K562 (cell line): ENCODE measurements at regions not wholly inside any gene's neighbourhood (a gene's known extent, or its start where the extent isn't known, plus 50 kb on each side); places are given as distances from the start of the nearest gene placed in this dataset.
A peak's percentile ranks its signal among the peaks of the same experiment; 100 is the strongest.

Source experiments
- MCM5 ChIP-seq: fragments of 450-650 bp; IDR thresholded peaks from 2 replicates; pipeline ENCODE4 v1.6.1; 2016; ENCODE audit warnings: low read depth
- PYGO2 ChIP-seq: fragments of 450-650 bp; IDR thresholded peaks from 2 replicates; pipeline ENCODE4 v1.6.1; 2016; ENCODE audit warnings: mild to moderate bottlenecking, missing genetic modification characterization, moderate library complexity, missing compliant biosample characterization
- SETDB1 ChIP-seq: IDR thresholded peaks from one replicate; pipeline ENCODE4 v1.6.1; 2012; ENCODE audit warnings: low read length, control low read depth, inconsistent platforms
- SREBF2 ChIP-seq: sonication (generic); formaldehyde crosslinking; IDR thresholded peaks from 2 replicates; pipeline ENCODE4 v1.4.0; 2020; ENCODE audit warnings: mild to moderate bottlenecking, missing genetic modification reagents
- TCF3 ChIP-seq: sonication (generic); formaldehyde crosslinking; IDR thresholded peaks from 2 replicates; pipeline ENCODE4 v1.4.0; 2020; ENCODE audit warnings: mild to moderate bottlenecking, missing genetic modification reagents
- TF ChIP-seq, protein P1 (sequence below), 2 experiments: fragments of 450-650 bp; formaldehyde crosslinking in 1 of 2; IDR thresholded peaks; 2 replicates each; pipeline versions ENCODE4 v1.4.0 to v1.6.1; 2014 to 2020; ENCODE audit warnings: mild to moderate bottlenecking in 2 of 2, borderline replicate concordance in 1 of 2, low read depth in 1 of 2

DNA sequence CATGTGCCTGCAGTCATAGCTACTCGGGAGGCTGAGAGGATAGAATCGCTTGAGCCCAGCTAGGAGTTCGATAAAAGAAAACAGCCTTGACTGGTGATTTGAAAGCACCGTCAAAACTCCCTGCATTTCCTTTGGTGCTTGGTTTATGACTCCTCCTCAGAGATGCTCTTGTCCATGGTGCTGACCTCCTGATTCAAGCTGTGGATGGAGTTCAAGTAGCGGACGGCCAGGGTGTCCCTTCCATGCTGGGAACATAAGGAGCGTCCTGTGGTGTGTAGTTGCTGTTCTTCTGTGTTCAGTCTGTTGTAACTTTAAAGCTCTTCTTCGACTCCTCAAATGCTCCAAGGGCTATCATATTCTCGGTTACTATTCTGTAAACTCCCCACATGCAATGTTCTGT lies 382.5 kb upstream of the KIAA1217 start (continued):
- TF ChIP-seq, protein P1, sequence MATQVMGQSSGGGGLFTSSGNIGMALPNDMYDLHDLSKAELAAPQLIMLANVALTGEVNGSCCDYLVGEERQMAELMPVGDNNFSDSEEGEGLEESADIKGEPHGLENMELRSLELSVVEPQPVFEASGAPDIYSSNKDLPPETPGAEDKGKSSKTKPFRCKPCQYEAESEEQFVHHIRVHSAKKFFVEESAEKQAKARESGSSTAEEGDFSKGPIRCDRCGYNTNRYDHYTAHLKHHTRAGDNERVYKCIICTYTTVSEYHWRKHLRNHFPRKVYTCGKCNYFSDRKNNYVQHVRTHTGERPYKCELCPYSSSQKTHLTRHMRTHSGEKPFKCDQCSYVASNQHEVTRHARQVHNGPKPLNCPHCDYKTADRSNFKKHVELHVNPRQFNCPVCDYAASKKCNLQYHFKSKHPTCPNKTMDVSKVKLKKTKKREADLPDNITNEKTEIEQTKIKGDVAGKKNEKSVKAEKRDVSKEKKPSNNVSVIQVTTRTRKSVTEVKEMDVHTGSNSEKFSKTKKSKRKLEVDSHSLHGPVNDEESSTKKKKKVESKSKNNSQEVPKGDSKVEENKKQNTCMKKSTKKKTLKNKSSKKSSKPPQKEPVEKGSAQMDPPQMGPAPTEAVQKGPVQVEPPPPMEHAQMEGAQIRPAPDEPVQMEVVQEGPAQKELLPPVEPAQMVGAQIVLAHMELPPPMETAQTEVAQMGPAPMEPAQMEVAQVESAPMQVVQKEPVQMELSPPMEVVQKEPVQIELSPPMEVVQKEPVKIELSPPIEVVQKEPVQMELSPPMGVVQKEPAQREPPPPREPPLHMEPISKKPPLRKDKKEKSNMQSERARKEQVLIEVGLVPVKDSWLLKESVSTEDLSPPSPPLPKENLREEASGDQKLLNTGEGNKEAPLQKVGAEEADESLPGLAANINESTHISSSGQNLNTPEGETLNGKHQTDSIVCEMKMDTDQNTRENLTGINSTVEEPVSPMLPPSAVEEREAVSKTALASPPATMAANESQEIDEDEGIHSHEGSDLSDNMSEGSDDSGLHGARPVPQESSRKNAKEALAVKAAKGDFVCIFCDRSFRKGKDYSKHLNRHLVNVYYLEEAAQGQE (IDR thresholded peaks at IDR 0.05; ENCODE audit: borderline replicate concordance): peak; percentile 83
- TF ChIP-seq, protein P1 (CRISPR knock-in tag; IDR thresholded peaks at IDR 0.05; ENCODE audit: low read depth): peak; percentile 78; the same call in 1 of the 2 replicates
- no peak for TF ChIP-seq SETDB1
- TF ChIP-seq PYGO2 (tag): no peak
- no peak for TF ChIP-seq TCF3 (CRISPR knock-in tag)
- TF ChIP-seq MCM5: no peak
- no peak for TF ChIP-seq SREBF2 (CRISPR knock-in tag)
